Suprapubic skin (tissue), 4 donors: ENCODE measurements at regions not wholly inside any gene's neighbourhood (a gene's known extent, or its start where the extent isn't known, plus 50 kb on each side); places are given as distances from the start of the nearest gene placed in this dataset.

ENCODE experiments used
- DNase-seq, 2 donors: peaks; one replicate each; pipeline ENCODE4 v3.0.0-alpha.2; 2019; ENCODE audit warnings: low spot score in 2 of 2
- H3K27ac ChIP-seq: fragments of 200-600 bp; sonication (generic); one replicate; pipeline ENCODE4 v1.5.1; 2019
- H3K27me3 ChIP-seq: fragments of 200-600 bp; sonication (generic); one replicate; pipeline ENCODE4 v1.5.1; 2019
- H3K36me3 ChIP-seq: fragments of 200-600 bp; sonication (generic); one replicate; pipeline ENCODE4 v1.5.1; 2019
- H3K4me1 ChIP-seq: fragments of 200-600 bp; sonication (generic); one replicate; pipeline ENCODE4 v1.5.1; 2019
- H3K4me3 ChIP-seq: fragments of 200-600 bp; sonication (generic); one replicate; pipeline ENCODE4 v1.5.1; 2019; ENCODE audit warnings: mild to moderate bottlenecking
- H3K9me3 ChIP-seq: fragments of 200-600 bp; sonication (generic); one replicate; pipeline ENCODE4 v1.5.1; 2019
- CTCF ChIP-seq, 2 donors: fragments of 200-600 bp in 1 of 2; fragments of 450-650 bp in 1 of 2; sonication (generic) in 1 of 2; IDR thresholded peaks; one replicate each; pipeline ENCODE4 v1.5.1; 2016 to 2019; ENCODE audit warnings: antibody characterized with exemption in 2 of 2, mild to moderate bottlenecking in 1 of 2, moderate library complexity in 1 of 2
- EP300 ChIP-seq: sonication (generic); formaldehyde crosslinking; IDR thresholded peaks from one replicate; pipeline ENCODE4 v1.6.1; 2017; ENCODE audit warnings: antibody characterized with exemption
- POLR2A ChIP-seq, 2 donors: fragments of 450-650 bp; IDR thresholded peaks; one replicate each; pipeline ENCODE4 v1.6.1; 2017; ENCODE audit warnings: antibody characterized with exemption in 2 of 2, mild to moderate bottlenecking in 2 of 2, moderate library complexity in 2 of 2
- POLR2AphosphoS5 ChIP-seq, 3 donors: sonication (generic); formaldehyde crosslinking; IDR thresholded peaks; one replicate each; pipeline ENCODE4 v1.6.1; 2017; ENCODE audit warnings: antibody characterized with exemption in 3 of 3
- WGBS: methylation state at CpG from one replicate; pipeline ENCODE4 v1.1.5; 2018; 5-methylcytosine and 5-hydroxymethylcytosine counted together

- no peak overlapping the region for H3K27ac ChIP-seq
- no peaks in the 10 kb centered on the region for H3K4me1 ChIP-seq
- 81% methylated on average over 1 of the region's 1 CpG for WGBS
- no peaks in the 10 kb centered on the region for H3K27me3 ChIP-seq
- H3K9me3 ChIP-seq = no peaks in the 10 kb centered on the region
- no peak overlapping the region for H3K4me3 ChIP-seq
- H3K36me3 ChIP-seq = no peaks in the 10 kb centered on the region
- DNase-seq = no peak
- TF ChIP-seq POLR2AphosphoS5 (IDR thresholded peaks at IDR 0.05) (no peak), CTCF (IDR thresholded peaks at IDR 0.05) (no peak), EP300 (no peak), POLR2A (IDR thresholded peaks at IDR 0.05) (no peak)
Observed at GRCh38 chr2:144054911-144055310, 465.0 kb downstream of the ZEB2 start.

GRCh38 chr2:144052083-144052482 is 467.8 kb downstream of the ZEB2 start:
- H3K36me3 ChIP-seq = no peaks in the 10 kb centered on the region
- no peaks in the 10 kb centered on the region for H3K27me3 ChIP-seq
- H3K4me3 ChIP-seq = no peak overlapping the region
- no peaks in the 10 kb centered on the region for H3K4me1 ChIP-seq
- TF ChIP-seq POLR2A (IDR thresholded peaks at IDR 0.05) (no peak), EP300 (no peak), CTCF (IDR thresholded peaks at IDR 0.05) (no peak), POLR2AphosphoS5 (IDR thresholded peaks at IDR 0.05) (no peak)
- WGBS = 91% methylated on average over 4 of the region's 4 CpGs
- DNase-seq = no peak
- H3K27ac ChIP-seq = no peak overlapping the region
- H3K9me3 ChIP-seq = no peaks in the 10 kb centered on the region

GRCh38 chr2:144049137-144049536 is 470.8 kb downstream of the ZEB2 start:
- 66% methylated on average over 3 of the region's 3 CpGs for WGBS
- no peaks in the 10 kb centered on the region for H3K4me1 ChIP-seq
- no peak for TF ChIP-seq POLR2A (IDR thresholded peaks at IDR 0.05)
- TF ChIP-seq CTCF (IDR thresholded peaks at IDR 0.05) = no peak
- TF ChIP-seq EP300 = no peak
- TF ChIP-seq POLR2AphosphoS5 (IDR thresholded peaks at IDR 0.05) = no peak
- H3K27ac ChIP-seq = no peak overlapping the region
- no peak for DNase-seq
- H3K9me3 ChIP-seq = no peaks in the 10 kb centered on the region
- no peaks in the 10 kb centered on the region for H3K27me3 ChIP-seq
- H3K4me3 ChIP-seq = no peak overlapping the region
- H3K36me3 ChIP-seq = no peaks in the 10 kb centered on the region

GRCh38 chr2:144048631-144049060 is 471.3 kb downstream of the ZEB2 start:
- no peak for TF ChIP-seq POLR2A (IDR thresholded peaks at IDR 0.05)
- TF ChIP-seq CTCF (IDR thresholded peaks at IDR 0.05) = no peak
- TF ChIP-seq POLR2AphosphoS5 (IDR thresholded peaks at IDR 0.05) = no peak
- no peak for TF ChIP-seq EP300
- H3K4me3 ChIP-seq = no peak overlapping the region

GRCh38 chr2:144042751-144043150 is 477.2 kb downstream of the ZEB2 start:
- TF ChIP-seq CTCF (IDR thresholded peaks at IDR 0.05) = no peak
- TF ChIP-seq POLR2AphosphoS5 (IDR thresholded peaks at IDR 0.05) = no peak
- TF ChIP-seq POLR2A (IDR thresholded peaks at IDR 0.05) = no peak
- no peak for TF ChIP-seq EP300
- Histone ChIP-seq H3K27me3 (no peaks in the 10 kb centered on the region), H3K4me1 (no peaks in the 10 kb centered on the region), H3K36me3 (no peaks in the 10 kb centered on the region), H3K4me3 (no peak overlapping the region), H3K27ac (no peak overlapping the region), H3K9me3 (no peaks in the 10 kb centered on the region)
- 97% methylated on average over 2 of the region's 2 CpGs for WGBS
- DNase-seq = no peak

More at GRCh38 chr2:144048631-144049060, 471.3 kb downstream of the ZEB2 start:
- WGBS = 97% methylated on average over 4 of the region's 4 CpGs
- Histone ChIP-seq H3K36me3 (no peaks in the 10 kb centered on the region), H3K27ac (no peak overlapping the region), H3K9me3 (no peaks in the 10 kb centered on the region), H3K27me3 (no peaks in the 10 kb centered on the region), H3K4me1 (no peaks in the 10 kb centered on the region)
- no peak for DNase-seq
